GM20000 (cell line): ENCODE measurements at regions not wholly inside any gene's neighbourhood (a gene's known extent, or its start where the extent isn't known, plus 50 kb on each side); places are given as distances from the start of the nearest gene placed in this dataset.

ENCODE experiments used
- DNase-seq: peaks from one replicate; pipeline ENCODE4 v3.0.0; 2012; ENCODE audit warnings: low spot score
- CTCF ChIP-seq: IDR thresholded peaks from 2 replicates; pipeline ENCODE4 v1.5.1; 2012; ENCODE audit warnings: mild to moderate bottlenecking, control low read depth; ENCODE audit errors: extremely low read depth, missing control alignments

- no peak for TF ChIP-seq CTCF
- DNase-seq = no peak
Measured at GRCh38 chr5:101611039-101611438, 685.0 kb downstream of the SLCO4C1 start.

- TF ChIP-seq CTCF = no peak
- DNase-seq = no peak
Measured at GRCh38 chr5:101608322-101608721, 687.8 kb downstream of the SLCO4C1 start.

- DNase-seq = no peak
- no peak for TF ChIP-seq CTCF
Measured at GRCh38 chr5:101605700-101606099, 690.4 kb downstream of the SLCO4C1 start.

- no peak for TF ChIP-seq CTCF
Measured at GRCh38 chr5:101600614-101601013, 695.5 kb downstream of the SLCO4C1 start.

GRCh38 chr5:101590384-101590783 is 687.3 kb upstream of the ST8SIA4 start:
- no peak for TF ChIP-seq CTCF
- peak; percentile 3 for DNase-seq

More at GRCh38 chr5:101600614-101601013, 695.5 kb downstream of the SLCO4C1 start:
- no peak for DNase-seq

GRCh38 chr5:101585366-101585765 is 682.3 kb upstream of the ST8SIA4 start:
- TF ChIP-seq CTCF = no peak

GRCh38 chr5:101580591-101580990 is 677.5 kb upstream of the ST8SIA4 start:
- no peak for DNase-seq
- no peak for TF ChIP-seq CTCF

More at GRCh38 chr5:101585366-101585765, 682.3 kb upstream of the ST8SIA4 start:
- DNase-seq = no peak

- no peak for DNase-seq
- no peak for TF ChIP-seq CTCF
Measured at GRCh38 chr5:101574017-101574416, 670.9 kb upstream of the ST8SIA4 start.
